Mesendoderm (in vitro differentiated cells): ENCODE measurements at regions not wholly inside any gene's neighbourhood (a gene's known extent, or its start where the extent isn't known, plus 50 kb on each side); places are given as distances from the start of the nearest gene placed in this dataset.

ENCODE experiments used
- DNase-seq: peaks from one replicate; pipeline ENCODE4 v3.0.0; 2013
- H2AK5ac ChIP-seq: 2 replicates; pipeline ENCODE4 v1.6.1; 2013; ENCODE audit warnings: low read length, inconsistent platforms
- H2BK120ac ChIP-seq: 2 replicates; pipeline ENCODE4 v1.6.1; 2013; ENCODE audit warnings: low read depth, mild to moderate bottlenecking, low read length, moderate library complexity, mixed read lengths
- H2BK15ac ChIP-seq: replicated peaks from 2 replicates; pipeline ENCODE4 v1.6.1; 2013; ENCODE audit warnings: low read depth, mild to moderate bottlenecking, moderate library complexity
- H2BK5ac ChIP-seq: 2 replicates; pipeline ENCODE4 v1.6.1; 2013; ENCODE audit warnings: low read length, inconsistent platforms
- H3K18ac ChIP-seq: 2 replicates; pipeline ENCODE4 v1.6.1; 2013; ENCODE audit warnings: mild to moderate bottlenecking, low read length, mixed read lengths
- H3K23ac ChIP-seq: one replicate; pipeline ENCODE4 v1.6.1; 2013; ENCODE audit warnings: low read length
- H3K27ac ChIP-seq: 2 replicates; pipeline ENCODE4 v1.5.1; 2013; ENCODE audit warnings: low read depth, mild to moderate bottlenecking, inconsistent platforms, low read length, moderate library complexity
- H3K27me3 ChIP-seq: 2 replicates; pipeline ENCODE4 v1.6.1; 2013; ENCODE audit warnings: low read length, control low read depth, mild to moderate bottlenecking, inconsistent platforms; ENCODE audit not compliant: insufficient read depth, poor library complexity
- H3K36me3 ChIP-seq: 2 replicates; pipeline ENCODE4 v1.6.1; 2013; ENCODE audit warnings: low read length, inconsistent platforms; ENCODE audit not compliant: control insufficient read depth, insufficient read depth
- H3K4ac ChIP-seq: one replicate; pipeline ENCODE4 v1.6.1; 2013; ENCODE audit warnings: low read depth, mild to moderate bottlenecking, low read length, moderate library complexity
- H3K4me1 ChIP-seq: 2 replicates; pipeline ENCODE4 v1.6.1; 2013; ENCODE audit warnings: low read depth, low read length, inconsistent platforms; ENCODE audit not compliant: control insufficient read depth
- H3K4me2 ChIP-seq: 2 replicates; pipeline ENCODE4 v1.6.1; 2013; ENCODE audit warnings: low read length
- H3K4me3 ChIP-seq: 2 replicates; pipeline ENCODE4 v1.5.1; 2013; ENCODE audit warnings: mild to moderate bottlenecking, low read length
- H3K56ac ChIP-seq: one replicate; pipeline ENCODE4 v1.6.1; 2013; ENCODE audit warnings: low read length
- H3K79me1 ChIP-seq: 2 replicates; pipeline ENCODE4 v1.6.1; 2013; ENCODE audit warnings: low read length, inconsistent platforms
- H3K79me2 ChIP-seq: 2 replicates; pipeline ENCODE4 v1.6.1; 2013; ENCODE audit warnings: mild to moderate bottlenecking, low read length; ENCODE audit not compliant: control insufficient read depth, insufficient read depth
- H3K9ac ChIP-seq: 2 replicates; pipeline ENCODE4 v1.6.1; 2013; ENCODE audit warnings: low read length, inconsistent platforms
- H4K5ac ChIP-seq: one replicate; pipeline ENCODE4 v1.6.1; 2013; ENCODE audit warnings: low read length
- H4K8ac ChIP-seq: one replicate; pipeline ENCODE4 v1.6.1; 2013; ENCODE audit warnings: low read depth, mild to moderate bottlenecking, control low read depth, low read length, moderate library complexity
- WGBS: extraction: QIAGEN DNeasy Blood & Tissue Kit; methylation state at CpG from one replicate; pipeline ENCODE4 v1.1.7; 2013; ENCODE audit warnings: low lambda C conversion rate, missing lambda C conversion rate; ENCODE audit not compliant: insufficient coverage; ENCODE audit errors: extremely low coverage; 5-methylcytosine and 5-hydroxymethylcytosine counted together

GRCh38 chr7:41835976-41836530 is 133.2 kb upstream of the INHBA start:
- H3K4me3 ChIP-seq = no peak overlapping the region
- H3K18ac ChIP-seq = no peak overlapping the region
- no CpG with 5 or more reads among the region's 4 CpGs for WGBS
- H4K8ac ChIP-seq = no peak overlapping the region
- peaks cover 2% of the 10 kb centered on the region for H3K4me1 ChIP-seq
- H3K27ac ChIP-seq = no peak overlapping the region
- no peak overlapping the region for H3K9ac ChIP-seq
- no peaks in the 10 kb centered on the region for H3K79me1 ChIP-seq
- no peaks in the 10 kb centered on the region for H3K27me3 ChIP-seq
- H3K79me2 ChIP-seq = no peaks in the 10 kb centered on the region
- H3K4me2 ChIP-seq = no peak overlapping the region
- no peak overlapping the region for H2BK5ac ChIP-seq
- no peak overlapping the region for H3K56ac ChIP-seq
- H2BK15ac ChIP-seq = no peak overlapping the region
- no peak overlapping the region for H4K5ac ChIP-seq
- no peaks in the 10 kb centered on the region for H3K36me3 ChIP-seq
- H2BK120ac ChIP-seq = no peak overlapping the region
- H2AK5ac ChIP-seq = no peak overlapping the region
- H3K23ac ChIP-seq = no peak overlapping the region
- H3K4ac ChIP-seq = no peak overlapping the region
- no peak for DNase-seq

DNA sequence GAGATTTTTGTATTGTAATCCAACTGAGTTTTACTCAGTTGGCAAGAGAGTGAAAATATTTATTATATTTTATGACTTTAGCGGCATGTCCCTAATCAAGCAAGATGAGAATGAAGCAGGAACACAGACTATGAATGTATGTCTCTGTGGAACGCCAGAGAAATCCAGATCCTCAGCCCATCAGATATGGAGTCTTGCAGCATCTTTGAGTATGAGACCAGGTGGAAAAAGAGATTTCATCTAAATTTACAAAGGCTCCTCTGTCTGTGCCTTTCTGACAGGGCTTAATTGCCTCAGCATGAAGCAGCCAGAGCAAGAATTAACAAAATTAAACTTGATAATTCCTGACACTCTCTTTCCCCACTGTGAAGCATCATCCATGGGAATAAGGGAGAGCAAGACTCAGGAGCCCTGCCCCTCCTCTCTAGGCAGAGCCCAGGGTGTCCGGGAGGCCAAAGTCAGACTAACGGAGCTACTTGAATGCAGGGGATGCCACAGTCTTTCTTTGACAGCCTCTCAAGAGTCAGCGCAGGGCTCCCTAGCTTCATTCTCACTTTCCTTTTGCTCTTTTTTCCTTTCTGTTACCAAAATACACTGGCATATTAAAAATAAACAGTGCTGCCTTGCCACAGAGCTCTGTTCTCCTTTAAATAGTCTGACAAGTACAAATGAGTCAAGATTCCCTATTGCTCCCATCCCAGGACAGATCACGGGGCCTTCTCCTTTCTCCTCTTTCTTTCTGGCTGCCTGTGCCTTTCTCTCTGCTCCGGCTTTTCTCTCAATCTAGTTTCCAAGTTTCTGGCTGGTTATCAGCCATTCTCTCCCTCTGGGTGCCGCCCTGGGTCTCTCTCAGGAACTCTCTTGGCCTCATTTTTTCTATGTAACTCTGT is 132.2 kb upstream of the INHBA start:
- Histone ChIP-seq H3K79me2 (no peaks in the 10 kb centered on the region), H3K23ac (no peak overlapping the region), H3K36me3 (no peaks in the 10 kb centered on the region), H2AK5ac (no peak overlapping the region), H2BK5ac (no peak overlapping the region), H3K4ac (no peak overlapping the region), H3K4me2 (no peak overlapping the region), H2BK15ac (peak overlapping the region; percentile 42), H3K79me1 (no peaks in the 10 kb centered on the region), H3K4me1 (peaks cover 2% of the 10 kb centered on the region), H3K9ac (no peak overlapping the region), H3K27ac (no peak overlapping the region), H3K4me3 (no peak overlapping the region), H3K18ac (no peak overlapping the region), H4K5ac (no peak overlapping the region), H2BK120ac (no peak overlapping the region), H3K27me3 (no peaks in the 10 kb centered on the region), H4K8ac (no peak overlapping the region), H3K56ac (no peak overlapping the region)
- no CpG with 5 or more reads among the region's 8 CpGs for WGBS
- no peak for DNase-seq

DNA sequence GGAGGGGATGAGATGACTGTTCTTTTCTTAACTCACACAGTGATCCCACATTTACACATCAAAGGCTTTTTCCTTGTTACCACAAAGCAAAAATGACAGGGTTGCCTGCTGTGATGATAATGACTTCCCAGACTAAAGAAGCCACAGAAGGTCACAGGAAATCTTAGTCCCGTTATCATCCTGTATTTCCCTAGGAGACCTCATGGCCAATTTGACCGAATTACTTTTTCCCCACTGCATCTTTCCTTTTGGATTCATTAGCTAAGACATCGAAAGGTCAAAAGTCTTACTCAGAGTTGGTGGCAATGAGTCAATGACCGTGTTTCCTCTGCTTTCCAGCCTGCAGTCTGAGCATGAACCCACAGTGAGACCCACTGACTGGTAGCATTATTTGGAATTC is 130.1 kb upstream of the INHBA start:
- H3K9ac ChIP-seq = no peak overlapping the region
- no peak overlapping the region for H3K4ac ChIP-seq
- H4K5ac ChIP-seq = no peak overlapping the region
- no peak overlapping the region for H3K56ac ChIP-seq
- DNase-seq = peak; percentile 93
- no peak overlapping the region for H3K4me3 ChIP-seq
- H3K23ac ChIP-seq = no peak overlapping the region
- H3K4me1 ChIP-seq = peaks cover 4% of the 10 kb centered on the region
- no peaks in the 10 kb centered on the region for H3K27me3 ChIP-seq
- no peak overlapping the region for H4K8ac ChIP-seq
- H3K79me2 ChIP-seq = no peaks in the 10 kb centered on the region
- no peak overlapping the region for H2BK5ac ChIP-seq
- H3K79me1 ChIP-seq = no peaks in the 10 kb centered on the region
- no peak overlapping the region for H2BK120ac ChIP-seq
- no peaks in the 10 kb centered on the region for H3K36me3 ChIP-seq
- H2AK5ac ChIP-seq = no peak overlapping the region
- no peak overlapping the region for H3K4me2 ChIP-seq
- no peak overlapping the region for H3K18ac ChIP-seq
- no peak overlapping the region for H3K27ac ChIP-seq
- no peak overlapping the region for H2BK15ac ChIP-seq
- no CpG with 5 or more reads among the region's 4 CpGs for WGBS

- Histone ChIP-seq H3K9ac (no peak overlapping the region), H2AK5ac (no peak overlapping the region), H3K18ac (peak overlapping the region; percentile 88), H3K4ac (no peak overlapping the region), H3K27me3 (no peaks in the 10 kb centered on the region), H3K23ac (no peak overlapping the region), H3K27ac (peak overlapping the region; percentile 11), H3K56ac (no peak overlapping the region), H2BK120ac (no peak overlapping the region), H3K4me3 (no peak overlapping the region), H2BK15ac (no peak overlapping the region), H3K4me1 (peaks cover 4% of the 10 kb centered on the region), H4K5ac (no peak overlapping the region), H4K8ac (no peak overlapping the region), H3K79me1 (no peaks in the 10 kb centered on the region), H3K36me3 (no peaks in the 10 kb centered on the region), H3K79me2 (no peaks in the 10 kb centered on the region), H2BK5ac (no peak overlapping the region), H3K4me2 (no peak overlapping the region)
- no CpG with 5 or more reads among the region's 2 CpGs for WGBS
- peak; percentile 63 for DNase-seq
These were observed 127.4 kb upstream of the INHBA start for GRCh38 chr7:41830271-41830670.

- no CpG with 5 or more reads among the region's 4 CpGs for WGBS
- H4K5ac ChIP-seq = no peak overlapping the region
These were observed 126.0 kb upstream of the INHBA start for GRCh38 chr7:41828911-41829310.

More at GRCh38 chr7:41828911-41829310, 126.0 kb upstream of the INHBA start:
- DNase-seq = peak; percentile 32
- no peaks in the 10 kb centered on the region for H3K79me1 ChIP-seq
- no peak overlapping the region for H3K27ac ChIP-seq
- H3K4me1 ChIP-seq = peaks cover 4% of the 10 kb centered on the region
- no peak overlapping the region for H2BK120ac ChIP-seq
- H2BK15ac ChIP-seq = no peak overlapping the region
- H2BK5ac ChIP-seq = no peak overlapping the region
- H3K9ac ChIP-seq = no peak overlapping the region
- no peak overlapping the region for H3K4me2 ChIP-seq
- no peaks in the 10 kb centered on the region for H3K27me3 ChIP-seq
- H3K4me3 ChIP-seq = no peak overlapping the region
- H3K36me3 ChIP-seq = no peaks in the 10 kb centered on the region
- H2AK5ac ChIP-seq = no peak overlapping the region
- no peaks in the 10 kb centered on the region for H3K79me2 ChIP-seq
- H4K8ac ChIP-seq = no peak overlapping the region
- no peak overlapping the region for H3K56ac ChIP-seq
- no peak overlapping the region for H3K23ac ChIP-seq
- H3K4ac ChIP-seq = no peak overlapping the region
- H3K18ac ChIP-seq = no peak overlapping the region
